Activated T-helper 17 cell treated with anti-CD3 and anti-CD28 coated beads, Interleukin-2, amount 50 U/mL, for 72 hours (primary cell): ENCODE measurements at regions not wholly inside any gene's neighbourhood (a gene's known extent, or its start where the extent isn't known, plus 50 kb on each side); places are given as distances from the start of the nearest gene placed in this dataset.
A peak's percentile ranks its signal among the peaks of the same experiment; 100 is the strongest.

Experiments used
- ATAC-seq: fragments of 150-1000 bp; cut with Tn5 transposase; replicated peaks from 2 replicates; pipeline ENCODE4 v1.10.0; 2021; ENCODE audit warnings: mild to moderate bottlenecking, moderate library complexity
- H3K27ac Mint-ChIP-seq: one replicate; pipeline ENCODE4 v1.8.0; 2022; ENCODE audit warnings: mixed read lengths
- H3K27me3 Mint-ChIP-seq: one replicate; pipeline ENCODE4 v1.8.0; 2022; ENCODE audit warnings: mixed read lengths
- H3K36me3 Mint-ChIP-seq: one replicate; pipeline ENCODE4 v1.8.0; 2022; ENCODE audit warnings: low read depth, mild to moderate bottlenecking, mixed read lengths
- H3K4me1 Mint-ChIP-seq: one replicate; pipeline ENCODE4 v1.8.0; 2022; ENCODE audit warnings: mixed read lengths
- H3K4me3 Mint-ChIP-seq: one replicate; pipeline ENCODE4 v1.8.0; 2022; ENCODE audit warnings: mild to moderate bottlenecking, mixed read lengths
- H3K9me3 Mint-ChIP-seq: one replicate; pipeline ENCODE4 v1.8.0; 2022; ENCODE audit warnings: mixed read lengths

DNA sequence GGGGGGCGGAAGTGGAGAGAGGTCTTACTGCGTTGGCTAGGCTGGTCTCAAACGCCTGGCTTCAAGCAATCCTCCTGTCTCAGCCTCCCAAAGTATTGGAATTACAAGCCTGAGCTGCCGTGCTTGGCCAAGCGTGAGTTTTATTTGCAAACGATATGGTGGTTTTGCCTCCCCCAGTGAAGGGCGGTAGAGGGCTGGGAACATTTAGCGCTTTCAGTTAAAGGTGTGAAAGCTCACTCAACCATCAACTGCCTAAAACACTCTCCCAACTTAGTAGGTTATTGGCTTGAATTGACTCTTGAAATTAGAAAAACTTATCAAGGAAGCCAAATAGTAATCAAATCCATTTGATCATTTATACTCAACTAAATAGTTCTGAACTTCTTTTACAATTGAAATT is 156.3 kb downstream of the ESM1 start:
- Mint-ChIP-seq H3K4me1 (peaks cover 4% of the 10 kb centered on the region), H3K9me3 (no peaks in the 10 kb centered on the region), H3K27ac (no peak overlapping the region), H3K27me3 (no peaks in the 10 kb centered on the region), H3K4me3 (no peak overlapping the region), H3K36me3 (no peaks in the 10 kb centered on the region)
- no peak for ATAC-seq

DNA sequence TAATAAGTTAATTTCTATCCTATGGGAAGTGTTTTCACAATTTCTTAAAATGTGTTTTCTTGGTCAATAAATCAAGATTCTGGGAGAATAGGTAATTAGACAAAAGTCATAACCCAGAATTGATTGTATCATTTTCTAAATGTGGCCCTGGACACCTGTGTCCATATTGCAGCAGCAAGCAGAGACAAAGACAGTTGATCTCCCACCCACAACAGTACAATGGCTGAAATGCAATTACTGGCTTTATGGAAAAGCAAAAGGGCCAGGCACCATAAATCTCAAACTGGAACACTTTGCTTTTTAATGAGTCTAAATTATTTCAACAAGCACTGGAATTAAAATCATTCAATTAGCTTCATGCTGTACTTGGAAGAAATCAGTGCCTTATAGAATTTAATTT is 157.2 kb downstream of the ESM1 start:
- Mint-ChIP-seq H3K27ac (no peak overlapping the region), H3K9me3 (no peaks in the 10 kb centered on the region), H3K27me3 (no peaks in the 10 kb centered on the region), H3K36me3 (no peaks in the 10 kb centered on the region), H3K4me1 (no peaks in the 10 kb centered on the region), H3K4me3 (no peak overlapping the region)
- ATAC-seq, result no peak

DNA sequence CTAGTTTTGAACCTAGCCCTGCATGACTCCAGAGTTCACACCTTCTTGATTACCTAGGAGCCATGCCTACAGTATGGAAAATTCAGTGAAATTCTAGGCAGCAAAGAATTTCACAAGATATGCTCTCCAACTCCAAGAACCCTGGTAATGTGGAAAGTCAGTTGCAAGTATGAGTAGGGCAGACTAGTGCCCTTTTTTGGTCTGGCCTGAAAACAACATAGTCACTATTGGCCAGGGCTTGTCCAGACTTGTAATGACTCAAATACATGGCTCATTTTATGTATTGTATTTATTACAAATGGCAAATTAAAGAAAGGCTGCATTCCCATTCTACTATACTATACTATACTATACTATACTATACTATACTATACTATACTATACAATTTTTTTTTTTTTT is 160.4 kb downstream of the ESM1 start:
- Mint-ChIP-seq H3K27ac (no peak overlapping the region), H3K36me3 (no peaks in the 10 kb centered on the region), H3K4me3 (no peak overlapping the region), H3K9me3 (no peaks in the 10 kb centered on the region), H3K4me1 (no peaks in the 10 kb centered on the region), H3K27me3 (peaks cover 2% of the 10 kb centered on the region)
- ATAC-seq, result no peak

DNA sequence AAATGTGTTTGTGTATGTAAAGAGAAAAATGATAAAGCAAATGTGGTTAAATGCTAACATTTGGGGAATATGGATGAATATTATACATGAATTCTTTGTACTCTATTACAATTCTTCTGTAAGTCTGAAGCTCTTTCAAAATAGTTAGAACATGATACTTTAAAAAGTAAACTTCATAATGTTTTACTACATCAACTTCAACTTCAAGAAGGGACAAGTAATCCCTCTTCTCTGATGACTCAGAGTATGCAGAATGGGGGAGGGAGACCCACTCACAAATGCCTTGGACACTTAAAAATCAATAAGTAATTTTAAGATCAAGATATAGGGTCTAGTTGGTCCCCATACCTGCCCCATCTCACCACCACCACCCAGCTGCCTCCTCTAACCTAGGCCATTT is 162.4 kb downstream of the ESM1 start:
- no peak for ATAC-seq
- no peak overlapping the region for H3K4me3 Mint-ChIP-seq
- no peaks in the 10 kb centered on the region for H3K36me3 Mint-ChIP-seq
- H3K4me1 Mint-ChIP-seq, result no peaks in the 10 kb centered on the region
- no peaks in the 10 kb centered on the region for H3K9me3 Mint-ChIP-seq
- peaks cover 2% of the 10 kb centered on the region for H3K27me3 Mint-ChIP-seq
- H3K27ac Mint-ChIP-seq, result no peak overlapping the region

DNA sequence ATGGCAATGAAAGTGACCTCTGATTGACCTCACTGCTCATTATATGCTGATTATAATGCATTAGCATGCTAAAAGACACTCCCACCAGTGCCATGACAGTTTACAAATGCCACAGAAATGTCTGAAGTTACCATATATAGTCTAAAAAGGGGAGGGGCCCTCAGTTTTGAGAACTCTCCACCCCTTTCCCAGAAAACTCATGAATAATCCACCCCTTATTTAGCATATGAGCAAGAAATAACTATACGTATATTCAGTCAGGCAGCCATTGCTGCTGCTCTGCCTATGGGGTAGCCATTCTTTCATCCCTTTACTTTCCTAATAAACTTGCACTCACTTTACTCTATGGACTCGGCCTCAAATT is 163.1 kb downstream of the ESM1 start:
- Mint-ChIP-seq H3K27me3 (peaks cover 2% of the 10 kb centered on the region), H3K9me3 (no peaks in the 10 kb centered on the region), H3K36me3 (no peaks in the 10 kb centered on the region), H3K4me3 (no peak overlapping the region), H3K27ac (no peak overlapping the region), H3K4me1 (no peaks in the 10 kb centered on the region)
- ATAC-seq, result no peak

DNA sequence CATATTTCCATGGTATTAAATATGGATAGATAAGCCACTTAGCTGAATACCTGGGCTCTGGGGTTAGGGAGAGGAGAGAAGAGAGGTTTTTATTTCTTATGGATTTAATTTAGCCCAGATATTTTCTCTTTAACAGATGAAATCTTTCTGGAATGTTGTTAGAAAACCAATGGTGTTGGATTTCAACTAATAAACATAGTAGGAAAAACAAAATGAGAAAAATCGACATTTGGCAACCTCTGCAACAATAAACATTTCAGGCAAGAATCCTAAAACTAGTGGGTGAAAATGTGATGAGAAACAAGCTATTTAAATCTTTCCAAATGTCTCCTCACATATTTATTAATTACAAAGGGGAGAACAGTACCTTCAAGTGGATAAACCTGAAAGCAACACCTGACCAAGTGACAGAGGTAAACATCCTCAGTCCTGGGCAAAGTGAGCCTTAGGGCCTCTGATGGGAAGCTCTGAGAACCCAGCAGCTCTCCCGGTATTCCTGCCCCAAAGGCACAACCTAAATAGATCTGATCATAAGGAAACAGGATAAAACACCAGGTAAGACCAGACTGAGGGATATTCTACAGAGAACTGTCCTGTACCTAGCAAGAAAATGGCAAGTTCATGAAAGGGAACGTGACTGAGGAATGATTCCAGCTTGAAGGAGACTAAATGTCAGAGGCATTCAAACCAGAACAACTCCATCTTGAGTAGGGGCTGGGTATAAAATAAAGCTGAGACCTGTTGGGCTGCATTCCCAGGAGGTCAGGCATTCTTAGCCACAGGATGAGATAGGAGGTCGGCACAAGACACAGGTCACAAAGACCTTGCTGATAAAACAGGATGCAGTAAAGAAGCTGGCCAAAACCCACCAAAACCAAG is 163.7 kb downstream of the ESM1 start:
- no peak for ATAC-seq
- Mint-ChIP-seq H3K4me1 (no peaks in the 10 kb centered on the region), H3K4me3 (no peak overlapping the region), H3K36me3 (no peaks in the 10 kb centered on the region), H3K27me3 (peaks cover 2% of the 10 kb centered on the region), H3K27ac (no peak overlapping the region), H3K9me3 (no peaks in the 10 kb centered on the region)

DNA sequence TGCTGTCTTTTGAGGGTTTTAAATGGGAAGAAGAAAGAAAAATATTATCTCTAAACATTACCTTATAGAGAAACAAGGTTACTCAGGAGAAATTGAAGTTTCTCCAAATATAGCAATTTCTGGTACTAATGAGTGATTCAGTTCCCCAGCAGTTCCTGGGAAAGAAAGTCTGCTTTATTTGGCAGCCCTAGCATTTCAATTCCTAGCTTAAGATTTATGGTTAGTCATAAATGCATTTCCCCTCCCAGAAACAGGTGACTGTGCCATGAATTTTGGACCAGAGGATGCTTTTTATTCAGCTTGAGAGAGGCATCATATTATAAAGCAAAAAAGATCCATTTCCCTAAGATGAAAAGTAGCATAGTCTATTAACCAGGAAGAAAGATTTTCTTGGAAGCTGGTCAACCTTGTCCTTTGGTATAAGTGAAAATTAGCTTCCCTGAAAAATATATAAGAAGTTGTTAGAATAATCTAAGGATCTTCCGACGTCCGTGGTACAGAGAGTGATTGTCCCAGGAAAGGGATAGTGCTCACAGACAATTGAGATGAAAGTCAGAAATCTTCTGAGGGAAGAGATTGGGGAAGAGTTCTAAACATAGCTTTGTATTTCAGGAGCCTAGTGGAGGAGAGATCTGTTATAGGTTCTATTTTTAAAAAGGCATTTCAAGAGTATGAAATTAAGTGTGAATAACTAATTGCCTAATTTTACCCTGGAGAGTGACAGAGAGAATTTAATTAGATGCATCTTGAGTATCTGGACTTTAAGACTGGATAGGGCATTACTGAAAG is 164.9 kb downstream of the ESM1 start:
- Mint-ChIP-seq H3K36me3 (no peaks in the 10 kb centered on the region), H3K27me3 (peaks cover 7% of the 10 kb centered on the region), H3K27ac (no peak overlapping the region), H3K9me3 (no peaks in the 10 kb centered on the region), H3K4me3 (no peak overlapping the region), H3K4me1 (no peaks in the 10 kb centered on the region)
- ATAC-seq, result no peak

DNA sequence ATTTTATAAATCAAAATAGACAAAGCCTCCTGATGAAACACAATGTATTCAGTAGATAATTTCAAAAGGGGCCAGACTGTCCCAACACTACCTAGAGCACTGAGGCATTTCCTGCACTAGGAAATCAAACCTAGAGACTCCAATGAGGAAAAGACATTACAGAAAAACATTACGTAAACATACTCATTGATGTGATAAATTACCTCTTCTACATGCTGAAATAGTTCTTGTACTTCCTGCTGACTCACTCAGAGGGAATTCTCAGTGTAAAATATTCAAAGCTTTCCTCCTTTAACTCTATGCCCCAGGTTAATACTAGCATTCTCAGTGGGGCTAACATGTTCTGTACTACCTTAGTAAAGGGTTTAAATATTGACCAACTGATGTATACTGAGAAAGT is 178.0 kb downstream of the ESM1 start:
- Mint-ChIP-seq H3K36me3 (no peaks in the 10 kb centered on the region), H3K27ac (no peak overlapping the region), H3K4me3 (no peak overlapping the region), H3K9me3 (peaks cover 6% of the 10 kb centered on the region), H3K4me1 (no peaks in the 10 kb centered on the region), H3K27me3 (peaks cover 6% of the 10 kb centered on the region)
- no peak for ATAC-seq

DNA sequence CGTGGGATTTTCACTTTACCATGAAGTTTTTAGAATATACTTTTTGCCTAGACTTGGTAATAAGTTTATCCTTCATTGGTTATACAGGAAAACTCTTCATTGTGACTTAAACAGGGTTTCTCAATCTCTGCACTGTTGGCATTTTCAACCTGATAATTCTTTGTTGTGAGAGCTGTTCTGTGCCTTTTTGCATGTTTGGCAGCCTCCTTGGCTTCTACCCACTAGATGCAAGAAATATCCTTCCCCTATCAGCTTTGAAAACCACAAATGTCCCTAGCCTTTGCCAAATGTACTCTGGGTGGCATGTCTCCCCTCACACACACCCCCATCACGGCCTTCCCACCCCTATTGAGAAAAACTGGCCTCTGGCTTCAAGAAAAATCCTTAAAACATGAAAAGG is 180.9 kb downstream of the ESM1 start:
- H3K4me1 Mint-ChIP-seq, result no peaks in the 10 kb centered on the region
- no peak for ATAC-seq
- H3K9me3 Mint-ChIP-seq, result peaks cover 6% of the 10 kb centered on the region
- H3K27me3 Mint-ChIP-seq, result peaks cover 6% of the 10 kb centered on the region
- H3K4me3 Mint-ChIP-seq, result no peak overlapping the region
- no peaks in the 10 kb centered on the region for H3K36me3 Mint-ChIP-seq
- no peak overlapping the region for H3K27ac Mint-ChIP-seq

DNA sequence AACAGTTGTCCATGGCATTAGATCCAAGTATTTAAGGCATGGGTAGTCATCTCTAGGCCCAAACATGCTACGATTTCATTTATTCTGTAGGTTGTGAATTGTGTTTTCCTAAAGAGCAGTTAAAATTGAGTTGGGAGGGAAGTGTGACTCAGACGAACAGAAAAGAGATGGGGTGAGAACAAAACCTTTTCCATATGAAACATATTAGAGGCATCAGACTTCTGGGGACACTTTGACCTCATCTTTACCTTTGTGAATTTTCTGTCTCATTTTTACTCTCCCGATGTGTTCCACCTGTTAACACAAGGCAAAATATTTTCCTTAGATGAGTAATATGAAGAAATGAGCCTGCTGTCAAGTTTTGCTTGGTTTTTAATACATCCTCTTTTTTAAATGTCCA is 181.3 kb downstream of the ESM1 start:
- Mint-ChIP-seq H3K36me3 (no peaks in the 10 kb centered on the region), H3K9me3 (peaks cover 6% of the 10 kb centered on the region), H3K27me3 (peaks cover 6% of the 10 kb centered on the region), H3K27ac (no peak overlapping the region), H3K4me1 (no peaks in the 10 kb centered on the region), H3K4me3 (no peak overlapping the region)
- peak; percentile 38 for ATAC-seq

DNA sequence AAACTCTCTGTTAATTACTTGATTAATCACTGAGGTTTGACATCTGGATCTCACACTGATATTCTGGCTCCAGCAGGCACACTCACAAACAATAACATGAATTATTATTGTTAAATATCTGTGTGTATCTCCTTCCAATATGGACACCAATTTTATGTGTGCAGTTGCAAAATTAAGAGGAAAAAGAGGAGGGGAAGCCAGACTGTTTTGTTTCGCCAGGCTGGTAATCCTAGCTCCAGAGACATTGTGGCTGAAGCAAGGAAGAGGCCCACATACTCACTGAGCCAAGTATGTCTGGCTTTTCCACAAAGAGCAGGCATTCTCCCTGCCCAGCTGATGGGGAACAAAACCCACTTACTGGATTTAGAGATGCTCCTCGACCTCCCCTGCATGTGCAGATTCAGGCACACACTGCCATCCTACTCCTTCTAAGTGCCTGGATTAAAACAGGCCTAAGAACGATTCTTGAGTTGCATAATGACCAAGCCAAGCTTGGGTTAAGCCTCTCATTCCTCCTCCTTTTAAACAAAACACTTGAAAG is 181.9 kb downstream of the ESM1 start:
- peaks cover under 1% of the 10 kb centered on the region for H3K9me3 Mint-ChIP-seq
- peaks cover under 1% of the 10 kb centered on the region for H3K27me3 Mint-ChIP-seq
- no peak overlapping the region for H3K4me3 Mint-ChIP-seq
- no peak for ATAC-seq
- no peak overlapping the region for H3K27ac Mint-ChIP-seq
- H3K36me3 Mint-ChIP-seq, result no peaks in the 10 kb centered on the region
- H3K4me1 Mint-ChIP-seq, result no peaks in the 10 kb centered on the region

DNA sequence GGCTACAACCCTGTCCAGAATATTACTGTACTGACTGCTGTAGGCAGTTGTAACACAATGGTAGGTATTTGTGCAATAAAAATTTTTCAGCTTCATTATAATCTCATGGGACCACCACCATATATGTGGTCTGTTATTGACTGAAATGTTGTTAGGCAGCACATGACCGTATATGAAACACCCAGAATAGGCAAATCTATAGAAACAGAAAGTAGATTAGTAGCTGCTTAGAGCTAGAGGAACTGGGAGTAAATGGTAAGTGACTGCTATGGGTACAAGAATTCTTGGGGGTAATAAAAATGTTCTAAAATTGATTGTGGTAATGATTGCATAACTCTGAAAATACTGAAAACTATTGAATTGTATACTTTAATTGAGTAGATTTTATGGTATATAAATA is 185.7 kb downstream of the ESM1 start:
- peaks cover 3% of the 10 kb centered on the region for H3K27me3 Mint-ChIP-seq
- no peak overlapping the region for H3K4me3 Mint-ChIP-seq
- H3K9me3 Mint-ChIP-seq, result no peaks in the 10 kb centered on the region
- no peaks in the 10 kb centered on the region for H3K36me3 Mint-ChIP-seq
- H3K4me1 Mint-ChIP-seq, result peaks cover 6% of the 10 kb centered on the region
- no peak for ATAC-seq
- H3K27ac Mint-ChIP-seq, result no peak overlapping the region

DNA sequence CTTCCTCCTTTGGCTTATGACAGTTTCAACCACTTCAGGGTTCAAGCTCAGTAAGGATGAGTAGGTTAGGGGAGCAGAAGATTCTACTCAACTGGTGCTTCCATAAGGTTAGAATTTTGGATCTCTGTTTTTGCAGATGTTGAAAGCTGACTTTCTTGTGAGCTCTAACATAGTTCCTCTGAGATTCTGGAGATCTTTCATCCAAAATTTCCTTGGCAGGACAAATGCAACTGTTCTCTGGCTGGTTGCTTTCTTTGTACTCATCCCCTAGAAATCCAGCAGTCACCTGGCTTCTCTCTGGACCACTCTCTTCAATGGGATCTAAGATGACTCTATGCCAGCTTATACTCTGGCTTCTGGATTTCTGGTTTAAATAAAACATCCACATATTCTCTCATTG is 189.6 kb downstream of the ESM1 start:
- H3K27me3 Mint-ChIP-seq, result peaks cover 3% of the 10 kb centered on the region
- H3K9me3 Mint-ChIP-seq, result no peaks in the 10 kb centered on the region
- H3K4me3 Mint-ChIP-seq, result no peak overlapping the region
- no peak overlapping the region for H3K27ac Mint-ChIP-seq
- ATAC-seq, result no peak
- no peaks in the 10 kb centered on the region for H3K36me3 Mint-ChIP-seq
- peaks cover 12% of the 10 kb centered on the region for H3K4me1 Mint-ChIP-seq

DNA sequence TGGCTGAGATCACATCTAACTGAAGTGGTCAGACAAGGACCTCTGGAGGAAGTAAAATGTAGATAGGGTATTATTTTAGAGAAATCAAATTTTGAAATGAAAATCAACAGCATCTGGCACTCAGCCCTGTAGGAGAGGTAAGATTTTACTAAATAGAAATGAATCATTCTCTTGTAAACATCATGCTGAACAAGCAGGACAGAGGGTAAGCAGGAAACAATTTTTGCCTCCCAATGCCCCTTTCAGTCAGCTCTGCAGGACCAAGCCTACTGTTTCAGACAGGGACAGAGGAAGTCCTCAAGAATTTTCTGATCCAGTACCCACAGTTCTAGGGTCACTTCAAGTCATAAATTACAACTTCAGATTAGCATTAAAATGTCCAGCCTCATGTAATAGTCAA is 190.1 kb downstream of the ESM1 start:
- peaks cover 12% of the 10 kb centered on the region for H3K4me1 Mint-ChIP-seq
- H3K36me3 Mint-ChIP-seq, result no peaks in the 10 kb centered on the region
- H3K27ac Mint-ChIP-seq, result no peak overlapping the region
- H3K4me3 Mint-ChIP-seq, result peak overlapping the region; percentile 38
- no peak for ATAC-seq
- peaks cover 3% of the 10 kb centered on the region for H3K27me3 Mint-ChIP-seq
- no peaks in the 10 kb centered on the region for H3K9me3 Mint-ChIP-seq
